ENCODE measurements at regions not wholly inside any gene's neighbourhood (a gene's known extent, or its start where the extent isn't known, plus 50 kb on each side); places are given as distances from the start of the nearest gene placed in this dataset.

DNA sequence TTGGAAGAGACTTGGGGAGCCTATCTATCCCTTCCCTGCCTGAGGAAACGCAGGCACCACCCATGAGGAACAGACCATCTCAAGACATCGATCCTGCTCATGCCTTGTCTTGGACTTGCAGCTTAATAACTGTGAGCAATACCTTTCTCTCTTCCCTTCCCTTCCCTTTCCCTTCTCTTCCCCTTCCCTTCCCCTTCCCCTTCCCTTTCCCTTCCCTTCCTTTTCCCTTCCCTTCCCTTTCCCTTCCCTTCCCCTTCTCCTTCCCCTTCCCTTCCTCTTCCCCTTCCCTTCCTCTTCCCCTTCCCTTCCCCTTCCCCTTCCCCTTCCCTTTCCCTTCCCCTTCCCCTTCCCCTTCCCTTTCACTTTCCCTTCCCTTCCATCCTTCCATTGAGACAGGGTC, 650.7 kb upstream of the SOX11 start:
- intact Hi-C loops (cut with micrococcal nuclease), result no loop called here

DNA sequence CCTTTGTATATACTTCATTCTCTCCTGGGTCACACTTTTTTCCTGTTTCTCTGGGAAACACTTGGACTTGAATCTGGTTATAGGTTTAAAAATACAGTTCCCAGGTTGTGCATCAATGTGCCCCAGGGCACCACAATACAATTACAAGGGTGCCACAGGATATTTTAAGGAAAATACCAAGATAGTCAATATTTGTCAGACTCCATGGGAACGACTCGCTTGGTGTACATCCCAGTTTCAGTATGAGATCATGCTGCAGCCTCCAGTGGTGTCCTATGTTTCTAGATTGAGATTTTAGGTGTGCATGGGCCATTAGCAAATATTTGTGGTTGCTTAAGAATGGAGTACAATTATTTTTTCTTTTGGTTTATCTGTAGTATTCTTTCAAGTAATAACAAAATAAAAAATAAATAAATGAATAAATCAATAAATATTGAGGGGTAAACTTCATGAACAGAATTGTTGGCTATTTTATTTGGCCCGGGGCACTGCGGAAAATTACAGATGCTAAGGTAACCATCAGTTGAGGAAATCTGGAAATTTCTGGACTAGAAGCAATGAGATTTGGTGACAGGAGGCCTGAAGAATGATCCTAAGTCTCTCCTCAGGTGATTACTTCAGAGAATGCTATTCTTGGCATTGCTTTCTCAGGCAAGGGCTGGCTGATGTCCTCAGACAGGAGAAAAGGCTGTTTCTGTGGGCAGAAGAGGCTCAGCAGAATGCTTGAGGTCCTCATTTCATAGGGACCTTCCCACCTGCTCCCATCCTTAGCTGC, 649.3 kb upstream of the SOX11 start:
- intact Hi-C loops (cut with micrococcal nuclease), result no loop called here

DNA sequence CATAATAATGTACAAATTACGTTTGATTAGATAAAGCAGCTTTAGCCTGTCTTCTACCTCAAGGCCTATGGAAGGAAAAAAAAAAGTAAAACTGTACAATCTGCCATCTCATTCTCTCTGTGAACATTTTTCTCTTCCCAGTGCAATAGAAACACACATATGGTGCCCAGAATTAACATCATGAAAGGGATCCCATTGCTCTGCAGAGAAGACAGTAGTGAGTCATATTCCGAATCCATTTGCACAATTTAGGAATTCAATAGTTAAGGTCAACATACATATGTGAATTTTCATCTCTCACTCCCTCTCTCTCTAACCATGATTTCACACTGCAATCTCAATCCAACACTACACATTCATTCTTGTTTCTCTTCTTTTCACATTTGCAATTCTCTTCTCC, 640.9 kb upstream of the SOX11 start:
- intact Hi-C loops (cut with micrococcal nuclease), result no loop called here

DNA sequence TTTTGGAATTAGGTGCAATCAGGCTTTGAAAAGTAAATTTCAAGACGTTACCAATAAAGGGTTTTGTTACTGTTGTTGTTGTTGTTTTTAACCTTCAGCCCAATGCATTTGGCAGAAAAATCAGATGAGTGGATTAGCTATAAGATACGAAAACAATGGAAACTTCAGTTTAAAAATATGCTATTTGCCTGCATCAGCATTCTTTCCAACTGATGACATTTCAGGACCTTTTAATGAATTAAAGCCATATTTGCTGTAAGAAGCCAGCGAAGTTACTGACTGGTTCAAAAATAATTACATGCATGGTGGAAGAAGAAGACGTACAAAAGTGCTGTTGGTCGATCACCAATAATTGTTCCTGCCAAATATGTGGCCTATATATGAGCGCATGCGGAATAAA, 639.3 kb upstream of the SOX11 start:
- intact Hi-C loops (cut with micrococcal nuclease), result no loop called here

DNA sequence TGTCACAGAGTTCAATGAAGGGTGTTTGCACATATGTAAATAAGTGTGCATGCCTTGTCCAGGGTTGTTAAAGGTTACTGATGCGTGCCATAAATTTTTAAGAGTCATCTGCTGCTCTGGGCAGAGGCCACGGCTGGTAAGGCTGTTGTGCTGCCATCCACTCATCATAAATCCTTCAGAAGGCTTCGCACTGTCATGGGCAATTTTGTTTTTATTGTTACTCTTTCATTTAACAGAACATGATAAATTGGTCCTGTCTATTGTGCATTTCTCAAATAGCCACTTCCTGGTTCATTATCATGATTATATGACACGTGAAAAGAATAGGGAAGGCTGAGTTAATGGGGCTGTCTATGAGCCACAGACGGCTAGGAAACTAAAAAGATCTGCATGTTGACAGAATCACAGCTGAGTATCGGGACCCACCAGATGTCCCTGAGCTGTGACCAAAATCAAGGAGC, 634.3 kb upstream of the SOX11 start:
- intact Hi-C loops (cut with micrococcal nuclease), result no loop called here

DNA sequence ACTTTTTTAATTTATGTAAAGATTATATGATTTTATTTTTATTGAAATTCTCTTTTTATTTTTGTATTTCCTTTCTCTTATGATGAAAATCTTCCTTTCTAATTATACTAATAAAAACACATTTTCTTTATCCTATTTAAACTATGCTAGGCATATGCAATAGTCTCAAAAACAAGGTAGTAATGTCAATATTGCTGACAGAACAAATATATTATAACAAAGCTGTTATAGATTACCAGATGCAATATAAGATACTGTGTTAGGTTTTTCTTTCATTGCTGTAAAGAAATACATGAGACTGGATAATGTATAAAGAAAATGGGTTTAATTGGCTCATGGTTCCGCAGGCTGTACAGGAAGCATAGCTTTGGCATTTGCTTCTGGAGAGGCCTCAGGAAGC, 631.2 kb upstream of the SOX11 start:
- intact Hi-C loops (cut with micrococcal nuclease), result no loop called here

DNA sequence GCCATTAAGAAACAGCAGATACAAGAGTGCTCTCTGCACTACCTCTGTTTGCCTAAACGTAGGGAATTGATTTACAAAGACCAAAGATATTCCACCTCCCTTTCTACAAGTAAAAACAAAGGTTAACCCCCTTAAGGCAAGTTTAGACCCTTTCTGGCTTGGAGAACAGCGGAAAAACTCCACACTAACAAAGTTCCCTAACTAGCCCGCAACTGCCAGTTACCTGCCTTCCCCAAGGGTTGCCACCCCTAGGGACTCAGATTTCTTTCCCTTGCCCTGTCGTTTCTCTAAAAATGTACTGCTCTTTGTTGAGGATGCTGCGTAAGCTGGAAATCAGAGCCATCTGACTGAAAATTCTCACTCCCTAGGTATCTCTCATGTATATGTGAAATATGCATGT, 627.5 kb upstream of the SOX11 start:
- intact Hi-C loops (cut with micrococcal nuclease), result no loop called here

DNA sequence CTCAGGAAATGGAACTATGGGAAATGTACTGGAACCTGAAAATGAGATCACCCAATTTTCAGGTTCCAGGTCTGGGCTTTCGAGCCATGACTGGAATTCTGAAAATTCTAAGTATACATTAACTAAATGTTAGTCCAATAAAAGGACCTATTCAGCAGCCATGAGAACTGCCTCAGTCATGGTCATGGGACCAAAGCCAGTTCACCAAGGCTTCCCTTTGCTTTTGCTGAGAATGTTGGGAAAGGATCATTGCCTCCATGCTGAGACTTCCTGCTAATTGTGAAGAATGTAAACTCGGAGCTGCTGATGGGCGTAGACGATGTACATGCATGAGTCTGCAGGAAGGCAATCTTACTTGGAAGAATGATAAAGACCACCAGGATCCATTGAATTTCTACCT, 624.4 kb upstream of the SOX11 start:
- intact Hi-C loops (cut with micrococcal nuclease), result no loop called here

DNA sequence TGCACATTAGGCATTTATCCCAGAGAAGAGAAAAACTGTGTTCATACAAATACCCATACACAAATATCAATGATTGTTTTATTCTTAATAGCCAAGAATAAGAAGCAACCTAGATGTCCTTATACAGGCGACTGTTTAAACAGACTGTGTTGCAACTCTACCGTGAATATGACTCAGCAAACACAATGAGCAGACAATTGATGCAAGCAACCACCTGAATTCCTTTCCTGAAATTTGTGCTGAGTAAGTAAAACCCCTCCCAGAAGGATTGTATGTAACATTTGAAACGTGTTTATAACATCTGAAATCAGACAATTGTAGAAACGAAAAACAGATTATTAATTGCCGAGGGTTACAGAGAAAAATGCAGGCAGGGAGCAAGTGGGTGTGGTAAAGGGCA, 621.9 kb upstream of the SOX11 start:
- intact Hi-C loops (cut with micrococcal nuclease), result no loop called here

DNA sequence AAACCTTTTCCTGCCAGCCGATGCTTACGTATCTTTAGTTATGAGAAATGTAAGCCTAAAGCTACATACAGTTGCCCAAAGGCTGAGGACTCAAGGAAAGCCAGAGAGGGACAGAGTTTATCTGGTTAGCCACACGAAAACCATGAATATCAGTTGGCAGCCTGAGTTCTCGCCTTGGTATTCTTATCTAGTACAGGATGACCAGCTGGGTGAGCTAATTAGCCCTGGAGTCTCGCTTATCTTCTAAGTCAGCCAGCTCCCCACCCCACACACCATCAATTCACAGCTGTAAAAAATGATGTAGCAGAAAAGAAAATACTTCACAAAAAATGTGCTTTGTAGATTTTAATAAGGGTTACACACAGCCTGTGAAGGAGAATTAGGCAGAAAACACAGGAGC, 617.5 kb upstream of the SOX11 start:
- intact Hi-C loops (cut with micrococcal nuclease), result no loop called here

DNA sequence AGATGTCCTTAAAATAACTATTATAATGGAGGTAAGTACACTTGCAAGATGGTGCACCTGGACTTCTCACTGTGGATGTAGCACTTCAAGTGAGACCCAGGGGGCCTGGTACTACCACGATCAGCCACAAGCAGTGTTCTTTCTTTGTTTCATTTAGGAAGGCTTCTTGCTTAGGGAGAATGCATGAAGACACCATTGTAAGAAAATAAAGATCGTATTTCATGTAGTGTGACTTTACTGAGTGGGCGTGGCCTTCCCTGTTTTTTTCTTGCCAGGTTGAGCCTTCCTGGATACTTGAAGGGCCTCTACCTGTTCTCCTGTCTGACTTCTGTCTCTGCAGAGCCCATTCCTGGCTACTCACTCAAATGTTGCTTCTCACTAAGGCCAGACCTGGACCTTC, 615.6 kb upstream of the SOX11 start:
- intact Hi-C loops (cut with micrococcal nuclease), result no loop called here

DNA sequence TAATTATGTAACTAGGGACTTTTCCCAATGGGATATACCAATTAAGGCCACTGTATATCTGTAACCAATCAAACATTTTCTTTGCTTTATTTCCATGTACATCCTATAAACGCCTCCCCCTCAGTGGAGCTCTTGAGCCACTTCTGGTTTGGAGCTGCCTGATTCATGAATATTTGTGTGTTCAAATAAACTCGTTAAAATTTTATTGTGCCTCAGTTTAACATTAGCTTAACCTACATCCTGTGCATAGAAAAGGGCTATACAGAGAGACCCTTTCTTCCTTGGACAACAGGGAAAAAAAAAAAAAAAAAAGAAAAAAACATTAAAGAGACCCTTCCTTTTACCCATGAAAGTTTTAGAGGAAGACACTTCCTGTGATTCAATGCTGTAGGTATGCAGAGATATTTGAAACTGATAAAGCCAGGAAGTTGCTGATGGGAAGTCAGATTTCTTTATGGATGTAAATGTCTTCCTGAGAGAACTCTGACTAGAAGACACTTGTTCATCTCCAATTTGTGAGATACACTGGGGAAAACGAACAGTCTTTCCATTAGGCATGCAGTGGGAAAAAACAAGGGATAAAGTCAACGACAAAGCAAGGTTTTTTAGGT, 614.6 kb upstream of the SOX11 start:
- intact Hi-C loops (cut with micrococcal nuclease), result no loop called here

DNA sequence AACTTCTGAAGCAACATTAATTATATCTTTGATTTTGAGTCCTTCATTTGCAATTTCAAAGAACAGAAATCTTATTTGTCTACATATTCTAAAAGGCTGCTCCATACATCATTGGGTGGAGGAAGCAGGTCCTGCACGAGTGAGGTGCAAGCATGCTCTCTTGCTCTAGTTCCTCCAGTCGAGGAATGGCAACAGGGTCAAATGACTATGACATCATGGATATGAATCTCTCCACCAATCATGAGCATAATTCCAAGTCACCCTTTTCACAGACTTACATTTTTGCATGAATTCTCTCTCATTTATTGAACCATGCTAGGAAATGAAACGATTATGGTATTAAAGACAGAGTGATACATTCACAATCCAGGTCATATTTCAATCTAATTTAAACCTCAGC, 608.8 kb upstream of the SOX11 start:
- intact Hi-C loops (cut with micrococcal nuclease), result no loop called here

DNA sequence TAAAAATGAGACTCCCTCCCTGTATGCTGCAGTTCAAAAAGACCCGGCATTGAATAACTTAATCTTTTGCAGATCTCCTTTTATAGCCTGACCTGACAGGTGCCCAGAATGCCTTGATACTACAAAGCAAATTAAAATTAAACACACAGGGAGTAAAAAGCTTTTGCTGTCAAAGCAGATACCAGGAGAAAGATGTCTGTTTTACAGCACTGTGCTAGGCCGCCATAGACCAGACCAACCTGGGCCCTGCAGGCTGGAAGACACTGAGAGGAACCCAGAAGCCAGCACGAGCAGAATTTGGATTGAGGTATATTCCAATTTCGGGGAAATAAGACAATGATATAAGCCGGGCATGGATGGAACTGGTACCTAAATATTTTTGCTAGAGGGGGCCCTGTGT, 602.8 kb upstream of the SOX11 start:
- intact Hi-C loops (cut with micrococcal nuclease), result no loop called here

DNA sequence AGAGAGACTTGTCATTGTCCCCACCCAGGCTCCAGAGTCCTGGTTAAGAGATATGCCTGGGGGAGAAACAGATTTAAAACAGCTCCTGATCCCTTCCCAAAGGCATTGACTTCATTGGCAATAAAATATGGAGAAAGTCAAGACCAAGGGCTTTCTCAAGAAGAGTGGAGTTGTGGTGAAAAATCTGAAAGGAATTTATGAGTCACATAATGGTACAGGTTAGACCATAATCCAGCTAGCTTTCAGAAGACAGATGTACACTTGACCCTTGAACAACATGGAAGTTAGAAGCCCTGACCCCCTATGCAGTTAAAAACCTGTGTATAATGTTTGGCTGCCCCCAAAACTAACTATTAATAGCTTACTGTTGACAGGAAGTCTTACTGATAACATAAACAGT, 599.1 kb upstream of the SOX11 start:
- intact Hi-C loops (cut with micrococcal nuclease), result no loop called here

DNA sequence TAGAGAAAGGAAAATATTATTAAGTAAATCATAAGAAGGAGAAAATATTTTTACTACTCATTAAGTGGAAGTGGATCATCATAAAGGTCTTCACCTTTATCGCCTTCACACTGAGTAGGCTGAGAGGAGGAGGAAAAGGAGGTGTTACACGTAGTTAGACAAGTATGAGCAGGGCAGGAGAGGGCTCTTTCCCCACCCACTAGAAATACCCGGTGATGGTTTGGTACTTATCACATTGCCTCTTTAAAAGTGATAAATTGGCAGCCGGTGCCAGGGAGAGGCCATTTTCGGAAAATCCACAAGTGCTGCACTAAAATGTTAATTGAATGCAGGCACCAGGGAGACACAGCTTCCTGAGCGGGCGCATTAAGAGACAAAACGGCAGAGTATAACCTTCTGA, 598.7 kb upstream of the SOX11 start:
- intact Hi-C loops (cut with micrococcal nuclease), result no loop called here

DNA sequence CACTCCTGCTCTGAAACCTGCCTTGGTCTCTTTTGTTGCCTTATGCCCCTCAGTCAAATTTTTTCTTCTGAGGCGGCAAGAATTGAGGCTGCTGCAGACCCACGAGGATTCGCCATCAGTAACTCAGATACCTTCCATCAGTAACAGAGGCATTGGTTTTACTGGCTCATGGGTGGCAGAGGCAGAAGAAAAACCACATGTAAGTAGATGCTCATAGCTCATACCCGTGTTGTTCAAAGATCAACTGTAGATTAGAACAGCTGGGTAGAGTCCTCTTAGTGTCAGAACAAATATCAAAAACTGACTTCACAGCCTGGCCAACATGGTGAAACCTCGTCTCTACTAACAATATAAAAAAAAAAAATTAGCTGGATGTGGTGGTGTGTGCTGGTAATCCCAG, 598.0 kb upstream of the SOX11 start:
- intact Hi-C loops (cut with micrococcal nuclease), result no loop called here

DNA sequence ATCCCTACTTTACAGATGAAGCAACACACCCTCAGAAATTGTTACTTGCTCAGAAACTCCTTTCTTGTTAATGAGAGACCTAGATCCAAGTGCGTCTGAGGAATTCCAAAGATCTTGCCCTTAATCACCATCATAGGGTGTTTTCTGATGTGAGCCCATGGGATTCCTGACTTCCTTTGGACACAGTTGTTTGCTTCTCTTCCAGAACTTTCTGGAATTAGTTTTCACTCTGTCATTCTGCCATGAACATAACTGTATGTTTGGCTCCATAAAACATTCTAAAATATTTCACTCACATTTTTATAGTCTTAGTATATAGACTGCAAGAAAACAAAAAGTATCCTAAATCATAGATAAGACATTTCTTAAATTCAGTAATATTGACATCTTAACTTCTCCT, 593.9 kb upstream of the SOX11 start:
- intact Hi-C loops (cut with micrococcal nuclease), result no loop called here

DNA sequence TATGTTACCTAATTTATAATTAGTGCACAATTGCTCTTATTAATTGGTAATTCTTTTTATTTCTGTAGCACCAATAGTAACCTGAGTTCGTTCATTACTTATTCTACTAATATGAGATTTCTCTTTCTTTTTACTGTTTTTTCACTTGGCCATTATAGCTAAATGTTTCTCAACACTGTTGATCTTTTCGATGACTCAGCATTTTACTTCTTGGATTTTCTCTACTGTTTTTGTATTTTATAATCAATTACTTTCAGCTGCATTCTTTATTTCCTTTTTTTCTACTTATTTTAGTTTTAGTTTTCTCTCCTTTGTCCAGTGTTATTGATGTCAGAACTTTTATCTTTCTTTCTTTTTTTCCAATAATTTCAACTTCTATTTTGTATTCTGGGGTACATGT, 589.4 kb upstream of the SOX11 start:
- intact Hi-C loops (cut with micrococcal nuclease), result no loop called here

DNA sequence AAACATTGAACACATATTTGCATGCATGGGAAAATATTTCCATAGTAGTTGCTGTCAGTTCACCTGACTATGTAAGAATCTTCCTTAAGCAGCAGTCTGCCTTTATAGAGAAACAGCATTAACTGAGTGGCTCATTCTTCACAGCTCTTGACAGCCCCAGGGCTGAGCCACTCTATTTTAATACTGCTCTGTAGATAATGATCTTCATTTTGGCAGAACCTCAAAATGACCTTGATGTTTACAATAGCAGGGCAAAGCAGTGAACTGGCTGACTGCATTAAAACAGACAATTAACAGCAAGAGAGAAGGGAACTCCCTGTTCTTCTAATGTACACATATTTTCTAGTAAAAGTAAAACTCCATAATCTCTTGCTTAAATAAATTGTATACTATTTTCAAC, 580.6 kb upstream of the SOX11 start:
- intact Hi-C loops (cut with micrococcal nuclease), result no loop called here

DNA sequence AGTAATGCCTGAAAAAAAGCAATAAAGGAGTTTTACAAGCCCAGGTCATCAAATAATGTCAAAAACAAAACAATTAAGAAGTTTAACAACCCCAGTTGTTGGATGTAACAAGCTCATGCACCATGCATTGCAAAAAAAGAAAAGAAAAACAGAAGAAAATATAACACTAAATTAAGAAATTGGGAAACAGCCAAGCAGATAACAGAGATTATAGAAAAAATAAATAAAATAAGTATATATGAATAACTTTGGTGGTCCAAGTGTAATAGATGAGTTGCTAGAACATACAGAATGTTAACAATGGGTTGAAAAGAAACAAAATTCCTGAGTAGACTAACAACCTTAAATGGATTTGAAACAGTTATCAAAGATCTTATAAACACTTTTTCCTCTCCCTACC, 573.1 kb upstream of the SOX11 start:
- intact Hi-C loops (cut with micrococcal nuclease), result no loop called here

DNA sequence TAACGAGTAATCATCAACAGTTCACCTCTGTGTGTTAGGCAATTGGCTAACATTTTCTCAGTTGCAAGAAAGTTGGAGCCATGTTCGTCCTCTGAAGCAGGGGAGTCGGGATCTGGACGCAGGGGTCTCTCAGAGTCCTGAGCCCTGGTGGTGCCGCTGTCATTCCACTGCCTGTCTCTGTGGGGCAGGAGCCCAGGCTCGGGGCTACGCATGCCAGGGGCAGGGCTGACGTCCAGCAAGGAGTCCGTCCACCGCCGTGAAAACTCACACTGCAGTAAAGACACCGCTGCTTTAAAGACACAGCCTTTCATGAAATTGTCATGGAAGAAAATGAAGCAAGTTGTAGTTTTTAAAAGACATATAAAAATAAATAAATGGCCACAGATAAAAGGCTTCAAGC, 571.1 kb upstream of the SOX11 start:
- intact Hi-C loops (cut with micrococcal nuclease), result no loop called here

DNA sequence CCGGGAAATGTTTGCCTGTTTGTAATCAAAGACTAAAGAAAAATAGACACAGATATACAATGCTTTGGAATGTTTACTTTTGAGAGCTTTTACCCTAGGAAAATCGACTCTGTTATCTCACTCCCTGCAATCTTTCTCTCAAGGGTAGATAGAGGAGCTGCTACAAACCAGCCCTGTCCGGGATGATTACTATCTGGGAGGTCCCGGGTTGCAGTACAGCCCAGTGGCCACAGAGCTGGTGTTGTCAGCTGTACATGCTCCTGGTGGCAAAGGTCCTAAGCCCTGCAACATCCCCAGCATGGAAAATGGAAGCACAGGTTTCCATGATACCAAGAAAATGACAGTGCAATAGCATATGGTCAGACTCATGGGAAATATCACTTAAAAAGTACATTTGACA, 570.5 kb upstream of the SOX11 start:
- intact Hi-C loops (cut with micrococcal nuclease), result no loop called here
